ENCODE measurements at regions not wholly inside any gene's neighbourhood (a gene's known extent, or its start where the extent isn't known, plus 50 kb on each side); places are given as distances from the start of the nearest gene placed in this dataset.

- DNase-seq (ENCODE audit: low spot score), result no peak
These were observed 75.4 kb upstream of the FSHB start for GRCh38 chr11:30155428-30155827.

DNA sequence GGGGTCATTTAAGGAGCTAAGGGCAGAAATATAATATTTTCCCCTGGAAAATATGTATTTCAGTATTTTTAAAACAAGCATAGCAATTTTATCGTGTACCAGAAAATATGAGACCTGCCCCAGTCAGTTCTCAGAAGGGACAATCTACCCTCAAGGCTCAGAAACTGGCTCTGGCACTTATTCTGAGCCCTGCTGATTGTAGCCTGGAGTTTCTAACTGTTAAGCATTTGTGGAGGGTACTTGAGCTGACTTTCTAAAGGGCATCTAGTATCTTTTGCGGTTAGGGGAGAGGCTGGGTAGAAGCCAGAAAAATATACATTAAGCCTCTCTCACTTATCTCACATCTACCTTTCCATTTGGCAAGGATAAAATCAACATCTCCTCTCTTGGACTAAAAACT is 71.3 kb upstream of the FSHB start:
- DNase-seq (ENCODE audit: low spot score), result no peak

- DNase-seq (ENCODE audit: low spot score), result no peak
These were observed 65.2 kb upstream of the FSHB start for GRCh38 chr11:30165652-30166051.

DNA sequence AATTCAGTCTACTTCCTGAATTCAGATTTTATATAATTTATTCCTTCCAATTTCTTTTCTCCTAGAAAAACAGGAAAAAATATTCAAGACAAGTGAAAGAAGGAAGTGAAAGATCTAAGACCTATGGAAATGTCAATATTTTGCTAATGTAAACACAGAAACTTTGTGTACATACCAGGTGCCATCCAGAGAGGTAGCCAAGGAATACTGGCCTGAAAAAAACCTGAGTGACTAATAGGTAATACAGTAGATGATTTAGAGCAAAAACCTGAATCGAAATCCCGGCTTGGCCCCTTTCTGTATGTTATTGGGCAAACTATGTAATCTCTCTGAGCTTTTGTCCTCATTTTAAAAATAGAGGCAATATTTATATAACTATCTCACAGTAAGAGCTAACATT is 59.2 kb upstream of the FSHB start:
- no peak for DNase-seq (ENCODE audit: low spot score)

DNA sequence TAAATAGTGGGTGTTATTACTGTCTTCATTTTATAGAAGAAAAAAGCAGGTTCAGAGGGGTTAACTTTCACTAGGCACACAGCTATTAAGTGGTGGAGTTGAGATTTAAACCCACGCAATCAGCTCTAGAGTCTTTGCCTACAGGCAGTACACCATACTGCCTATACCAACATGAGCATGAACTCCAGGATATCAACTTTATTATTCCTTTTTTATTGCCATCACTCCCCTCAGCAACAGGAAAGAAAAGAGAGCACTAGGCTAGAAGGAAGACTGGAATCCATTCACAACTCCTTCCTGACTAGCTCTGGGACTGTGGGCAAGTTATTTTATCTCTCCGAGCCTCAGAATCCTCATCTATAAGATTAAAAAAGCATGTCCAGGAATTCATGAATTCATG is 58.7 kb upstream of the FSHB start:
- DNase-seq (ENCODE audit: low spot score), result no peak

DNA sequence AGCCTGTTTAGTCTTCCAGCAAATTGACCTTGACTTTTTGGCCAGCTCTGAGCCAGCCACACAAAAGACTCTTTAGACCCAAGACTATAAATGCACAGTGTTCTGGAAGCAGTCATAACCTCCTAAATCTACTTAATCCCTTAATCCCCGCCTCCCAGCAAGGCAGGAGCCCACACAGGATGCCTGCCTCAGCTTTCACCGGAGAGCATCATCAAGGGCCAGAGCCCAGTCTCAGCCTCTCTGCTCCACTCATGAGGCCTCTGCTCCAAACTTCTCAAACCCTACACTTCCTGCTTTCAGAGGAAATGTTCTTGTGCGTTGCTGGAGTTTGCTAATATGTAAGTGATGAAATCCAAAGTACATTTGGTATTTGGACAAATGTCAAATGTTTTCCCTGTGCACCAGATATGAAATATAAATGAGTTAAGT is 57.9 kb upstream of the FSHB start:
- DNase-seq (ENCODE audit: low spot score), result peak; percentile 7

GRCh38 chr11:30174265-30175020 is 56.4 kb upstream of the FSHB start:
- DNase-seq (ENCODE audit: low spot score), result no peak

Data from Ammon's horn (tissue), 1 donor.